OCI-LY7 (cell line): ENCODE measurements at regions not wholly inside any gene's neighbourhood (a gene's known extent, or its start where the extent isn't known, plus 50 kb on each side); places are given as distances from the start of the nearest gene placed in this dataset.

ENCODE experiments used
- BruUV-seq: library from RNA; stranded (reverse); fragments of 400-500 nt; replicated peaks from 2 replicates; lab custom pipeline; 2021; lab: Mats Ljungman, UMichigan
- CTCF ChIA-PET: fragments of 300-600 bp; sonication (Branson Sonifier 250); formaldehyde crosslinking; loops from one replicate; lab custom pipeline; 2022; ENCODE audit warnings: antibody characterized with exemption; ENCODE audit not compliant: unreplicated experiment; lab: Charles Lee
- POLR2A ChIA-PET: fragments of 300-600 bp; sonication (Branson Sonifier 250); formaldehyde crosslinking; loops from one replicate; lab custom pipeline; 2022; ENCODE audit warnings: antibody characterized with exemption; lab: Charles Lee
- DNase-seq: peaks from one replicate; pipeline ENCODE4 v3.0.0-alpha.2; 2015; ENCODE audit warnings: low spot score
- H2AFZ ChIP-seq: fragments of 200-600 bp; sonication (generic), shearing (Covaris generic); 2 replicates; pipeline ENCODE4 v1.6.1; 2014; ENCODE audit warnings: mild to moderate bottlenecking, antibody characterized with exemption, low read length, moderate library complexity
- H3K27ac ChIP-seq: fragments of 200-600 bp; sonication (generic); 2 replicates; pipeline ENCODE4 v1.5.1; 2014; ENCODE audit warnings: mixed run types, low read depth, mild to moderate bottlenecking, moderate library complexity, low read length, inconsistent platforms; ENCODE audit not compliant: poor library complexity, severe bottlenecking
- H3K36me3 ChIP-seq: fragments of 200-600 bp; sonication (generic); 2 replicates; pipeline ENCODE4 v1.6.1; 2014; ENCODE audit warnings: mild to moderate bottlenecking, antibody characterized with exemption, low read length, moderate library complexity, mixed read lengths; ENCODE audit not compliant: insufficient read depth
- H3K4me1 ChIP-seq: fragments of 200-600 bp; sonication (generic); 2 replicates; pipeline ENCODE4 v1.5.1; 2014; ENCODE audit warnings: mild to moderate bottlenecking, low read length; ENCODE audit not compliant: insufficient read depth, poor library complexity, severe bottlenecking
- H3K4me2 ChIP-seq: fragments of 200-600 bp; sonication (generic); 2 replicates; pipeline ENCODE4 v1.6.1; 2014; ENCODE audit warnings: mild to moderate bottlenecking, low read length
- H3K4me3 ChIP-seq: fragments of 200-600 bp; sonication (generic); 2 replicates; pipeline ENCODE4 v1.5.1; 2014; ENCODE audit warnings: mild to moderate bottlenecking, low read depth, low read length; ENCODE audit not compliant: poor library complexity, severe bottlenecking
- H3K79me2 ChIP-seq: fragments of 200-600 bp; sonication (generic); 2 replicates; pipeline ENCODE4 v1.6.1; 2016; ENCODE audit warnings: low read depth, mild to moderate bottlenecking, low read length, moderate library complexity, mixed read lengths; ENCODE audit not compliant: insufficient read depth
- H3K9me2 ChIP-seq: fragments of 200-600 bp; sonication (generic); 2 replicates; pipeline ENCODE4 v1.6.1; 2016; ENCODE audit warnings: mild to moderate bottlenecking, low read length, mixed read lengths; ENCODE audit not compliant: insufficient read depth
- H3K9me3 ChIP-seq: fragments of 200-600 bp; sonication (generic); 2 replicates; pipeline ENCODE4 v1.6.1; 2014; ENCODE audit warnings: mild to moderate bottlenecking, mixed run types, low read length, mixed read lengths
- H4K20me1 ChIP-seq: fragments of 200-600 bp; sonication (generic); 2 replicates; pipeline ENCODE4 v1.6.1; 2014; ENCODE audit warnings: mild to moderate bottlenecking, antibody characterized with exemption, low read length, moderate library complexity, mixed read lengths; ENCODE audit not compliant: insufficient read depth
- CTCF ChIP-seq: fragments of 200-600 bp; sonication (generic); conservative IDR thresholded peaks from 2 replicates; pipeline ENCODE4 v1.5.1; 2014; ENCODE audit warnings: mild to moderate bottlenecking, antibody characterized with exemption, low read length, moderate library complexity, mixed read lengths
- EZH2phosphoT487 ChIP-seq: fragments of 200-600 bp; sonication (generic); IDR thresholded peaks from 2 replicates; pipeline ENCODE4 v1.6.1; 2018; ENCODE audit warnings: low read depth, borderline replicate concordance, mild to moderate bottlenecking, mixed run types, antibody characterized with exemption, low read length, moderate library complexity, mixed read lengths
- intact Hi-C: fragments of 100-400 bp; cut with micrococcal nuclease; formaldehyde crosslinking; loops from one replicate; pipeline ENCODE4 v1.10.0; 2022; ENCODE audit not compliant: unreplicated experiment

- no peak for DNase-seq
- TF ChIP-seq CTCF (no peak), EZH2phosphoT487 (no peak)
- Histone ChIP-seq H3K79me2 (no peaks in the 10 kb centered on the region), H3K9me2 (no peaks in the 10 kb centered on the region), H2AFZ (no peak overlapping the region), H4K20me1 (no peaks in the 10 kb centered on the region), H3K9me3 (no peaks in the 10 kb centered on the region), H3K4me1 (no peaks in the 10 kb centered on the region), H3K4me3 (no peak overlapping the region), H3K27ac (no peak overlapping the region), H3K4me2 (no peak overlapping the region), H3K36me3 (no peaks in the 10 kb centered on the region)
- intact Hi-C loops = no loop called here
- POLR2A ChIA-PET = no interaction called here
- CTCF ChIA-PET = no interaction called here
- BruUV-seq = no TSS peak
Measured at GRCh38 chr20:48265791-48266190, 480.5 kb upstream of the SULF2 start.

DNA sequence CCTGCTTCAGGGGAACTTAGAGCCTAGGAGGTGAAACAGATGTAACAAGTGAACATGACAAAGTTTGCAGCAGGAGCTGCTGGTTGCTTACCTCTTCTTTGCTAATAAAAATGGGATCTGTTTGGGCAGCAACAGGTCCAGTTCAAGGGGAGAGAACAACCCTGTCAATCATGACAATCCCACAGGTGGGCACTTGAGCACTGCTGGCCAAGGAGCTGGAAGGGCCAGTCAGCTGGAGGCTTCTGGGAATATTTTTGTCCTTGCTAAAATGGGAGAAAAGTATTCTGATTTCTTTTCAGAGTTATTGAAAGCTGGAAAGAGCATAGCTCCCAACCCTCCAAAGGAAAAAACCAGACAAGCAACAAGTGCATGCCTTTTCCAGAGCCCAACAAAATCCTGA, 477.7 kb upstream of the SULF2 start:
- BruUV-seq = no TSS peak
- no peak overlapping the region for H3K4me3 ChIP-seq
- no peaks in the 10 kb centered on the region for H3K79me2 ChIP-seq
- H2AFZ ChIP-seq = no peak overlapping the region
- ChIA-PET POLR2A (no interaction called here), CTCF (no interaction called here)
- intact Hi-C loops = no loop called here
- H3K9me3 ChIP-seq = no peaks in the 10 kb centered on the region
- no peak overlapping the region for H3K27ac ChIP-seq
- DNase-seq = no peak
- no peak for TF ChIP-seq EZH2phosphoT487
- TF ChIP-seq CTCF = no peak
- H3K9me2 ChIP-seq = no peaks in the 10 kb centered on the region
- no peaks in the 10 kb centered on the region for H3K4me1 ChIP-seq
- H3K36me3 ChIP-seq = no peaks in the 10 kb centered on the region
- no peaks in the 10 kb centered on the region for H4K20me1 ChIP-seq
- H3K4me2 ChIP-seq = no peak overlapping the region

GRCh38 chr20:48262466-48262865, 477.2 kb upstream of the SULF2 start:
- BruUV-seq = no TSS peak
- ChIA-PET CTCF (no interaction called here), POLR2A (no interaction called here)
- Histone ChIP-seq H3K9me2 (no peaks in the 10 kb centered on the region), H3K4me1 (no peaks in the 10 kb centered on the region), H3K36me3 (no peaks in the 10 kb centered on the region), H2AFZ (no peak overlapping the region), H3K79me2 (no peaks in the 10 kb centered on the region), H3K4me2 (no peak overlapping the region), H4K20me1 (no peaks in the 10 kb centered on the region), H3K9me3 (no peaks in the 10 kb centered on the region), H3K27ac (no peak overlapping the region), H3K4me3 (no peak overlapping the region)
- DNase-seq = no peak
- intact Hi-C loops = no loop called here
- no peak for TF ChIP-seq EZH2phosphoT487
- no peak for TF ChIP-seq CTCF
